Peyer's patch (tissue), 4 donors: ENCODE measurements at regions not wholly inside any gene's neighbourhood (a gene's known extent, or its start where the extent isn't known, plus 50 kb on each side); places are given as distances from the start of the nearest gene placed in this dataset.

Source experiments
- POLR2A ChIP-seq, 2 donors: fragments of 450-650 bp; IDR thresholded peaks; one replicate each; pipeline ENCODE4 v1.5.1; 2017; ENCODE audit warnings: antibody characterized with exemption in 2 of 2, mild to moderate bottlenecking in 2 of 2, moderate library complexity in 2 of 2
- TF ChIP-seq, protein P1 (sequence below), 6 experiments: fragments of 450-650 bp in 4 of 6; fragments of 200-600 bp in 2 of 6; sonication (generic) in 1 of 6; IDR thresholded peaks; one replicate each; pipeline ENCODE4 v1.5.1; 2017 to 2019; ENCODE audit warnings: antibody characterized with exemption in 6 of 6, mild to moderate bottlenecking in 3 of 6, moderate library complexity in 1 of 6

DNA sequence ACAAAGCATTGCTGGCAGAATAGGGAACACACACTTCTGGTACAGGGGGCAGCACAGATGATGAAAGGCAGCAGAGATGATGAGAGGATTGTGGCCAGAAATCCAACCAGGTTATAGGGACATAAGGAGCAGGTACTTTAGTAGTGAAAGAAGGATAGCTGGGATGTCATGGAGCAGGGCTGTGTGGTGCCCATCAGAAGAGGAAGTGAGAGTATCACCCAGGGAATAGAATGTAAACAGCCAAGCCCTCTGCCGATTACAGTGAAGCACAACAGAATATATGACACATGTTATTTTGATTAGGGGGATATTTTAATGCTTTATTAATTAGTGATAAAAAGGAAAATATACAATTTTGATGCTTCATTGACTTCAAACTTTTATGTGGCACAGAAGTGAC lies 883.4 kb upstream of the CDH2 start:
- TF ChIP-seq, protein P1, sequence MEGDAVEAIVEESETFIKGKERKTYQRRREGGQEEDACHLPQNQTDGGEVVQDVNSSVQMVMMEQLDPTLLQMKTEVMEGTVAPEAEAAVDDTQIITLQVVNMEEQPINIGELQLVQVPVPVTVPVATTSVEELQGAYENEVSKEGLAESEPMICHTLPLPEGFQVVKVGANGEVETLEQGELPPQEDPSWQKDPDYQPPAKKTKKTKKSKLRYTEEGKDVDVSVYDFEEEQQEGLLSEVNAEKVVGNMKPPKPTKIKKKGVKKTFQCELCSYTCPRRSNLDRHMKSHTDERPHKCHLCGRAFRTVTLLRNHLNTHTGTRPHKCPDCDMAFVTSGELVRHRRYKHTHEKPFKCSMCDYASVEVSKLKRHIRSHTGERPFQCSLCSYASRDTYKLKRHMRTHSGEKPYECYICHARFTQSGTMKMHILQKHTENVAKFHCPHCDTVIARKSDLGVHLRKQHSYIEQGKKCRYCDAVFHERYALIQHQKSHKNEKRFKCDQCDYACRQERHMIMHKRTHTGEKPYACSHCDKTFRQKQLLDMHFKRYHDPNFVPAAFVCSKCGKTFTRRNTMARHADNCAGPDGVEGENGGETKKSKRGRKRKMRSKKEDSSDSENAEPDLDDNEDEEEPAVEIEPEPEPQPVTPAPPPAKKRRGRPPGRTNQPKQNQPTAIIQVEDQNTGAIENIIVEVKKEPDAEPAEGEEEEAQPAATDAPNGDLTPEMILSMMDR (IDR thresholded peaks at IDR 0.05), result no peak
- no peak for TF ChIP-seq POLR2A (IDR thresholded peaks at IDR 0.05)
